Ishikawa (cell line): ENCODE measurements at regions not wholly inside any gene's neighbourhood (a gene's known extent, or its start where the extent isn't known, plus 50 kb on each side); places are given as distances from the start of the nearest gene placed in this dataset.

ENCODE experiments used
- CEBPB ChIP-seq: IDR thresholded peaks from 2 replicates; pipeline ENCODE4 v1.6.1; 2012
- CREB1 ChIP-seq: IDR thresholded peaks from 2 replicates; pipeline ENCODE4 v1.6.1; 2012; ENCODE audit warnings: low read depth
- EGR1 ChIP-seq: IDR thresholded peaks from 2 replicates; pipeline ENCODE4 v1.6.1; 2012
- EP300 ChIP-seq: IDR thresholded peaks from 2 replicates; pipeline ENCODE4 v1.6.1; 2012; ENCODE audit warnings: borderline replicate concordance
- FOXM1 ChIP-seq: IDR thresholded peaks from 2 replicates; pipeline ENCODE4 v1.6.1; 2012; ENCODE audit warnings: low read depth, borderline replicate concordance
- MAX ChIP-seq: IDR thresholded peaks from 2 replicates; pipeline ENCODE4 v1.6.1; 2012
- NFIC ChIP-seq: IDR thresholded peaks from 2 replicates; pipeline ENCODE4 v1.6.1; 2012
- RAD21 ChIP-seq: IDR thresholded peaks from 2 replicates; pipeline ENCODE4 v1.6.1; 2012; ENCODE audit warnings: low read depth
- TAF1 ChIP-seq: IDR thresholded peaks from 2 replicates; pipeline ENCODE4 v1.6.1; 2012; ENCODE audit warnings: low read depth, mild to moderate bottlenecking
- TCF12 ChIP-seq: IDR thresholded peaks from 2 replicates; pipeline ENCODE4 v1.6.1; 2012; ENCODE audit warnings: low read depth
- TEAD4 ChIP-seq: IDR thresholded peaks from 2 replicates; pipeline ENCODE4 v1.6.1; 2012
- USF1 ChIP-seq: IDR thresholded peaks from 2 replicates; pipeline ENCODE4 v1.6.1; 2012
- YY1 ChIP-seq: IDR thresholded peaks from 2 replicates; pipeline ENCODE4 v1.6.1; 2012; ENCODE audit warnings: low read depth
- ZBTB7A ChIP-seq: IDR thresholded peaks from 2 replicates; pipeline ENCODE4 v1.6.1; 2012; ENCODE audit warnings: low read depth
- TF ChIP-seq, protein P1 (sequence below): IDR thresholded peaks from 2 replicates; pipeline ENCODE4 v1.6.1; 2012; ENCODE audit warnings: low read depth, mild to moderate bottlenecking

GRCh38 chr4:129852434-129852833, 756.5 kb downstream of the C4orf33 start:
- TF ChIP-seq TAF1: no peak

DNA sequence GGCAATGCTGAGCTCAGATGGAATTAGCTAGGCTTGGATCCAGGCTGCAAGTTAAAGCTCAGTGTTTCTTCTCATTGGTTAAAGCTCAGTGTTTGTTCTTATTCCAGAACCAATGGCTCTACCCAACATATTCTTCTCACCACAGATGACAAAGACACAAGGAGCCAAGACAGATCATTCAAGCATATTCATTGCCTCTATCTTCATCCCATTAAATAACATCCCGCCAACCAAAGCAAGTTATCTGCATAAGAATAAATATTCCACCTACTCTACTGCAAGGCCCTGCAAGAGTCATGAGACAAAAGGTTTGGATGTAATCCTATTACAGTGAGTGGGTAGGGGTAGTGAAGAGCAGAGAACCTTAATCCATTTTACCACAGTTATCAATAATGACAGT, 766.5 kb downstream of the C4orf33 start:
- TF ChIP-seq TEAD4: no peak
- no peak for TF ChIP-seq CREB1
- no peak for TF ChIP-seq MAX

DNA sequence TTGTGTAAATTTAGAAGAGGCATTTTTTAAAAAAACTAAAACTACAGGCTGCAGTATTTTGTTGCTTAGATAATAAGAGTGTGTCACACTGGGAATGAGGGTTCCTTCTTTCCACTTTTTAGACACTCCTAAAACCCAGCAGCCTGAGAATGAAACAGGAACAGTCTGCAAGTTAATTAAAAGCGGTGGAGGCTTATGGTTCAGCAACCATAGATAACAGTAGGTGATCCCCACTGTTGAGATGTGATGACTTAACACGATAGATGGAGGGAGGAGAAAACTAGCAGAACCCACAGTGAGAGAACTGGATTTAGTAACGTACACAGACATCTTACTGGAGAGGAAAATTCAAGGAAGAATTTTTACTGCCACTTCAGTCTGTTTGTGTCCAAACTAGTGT, 767.3 kb downstream of the C4orf33 start:
- no peak for TF ChIP-seq TAF1
- no peak for TF ChIP-seq RAD21
- TF ChIP-seq YY1: no peak
- no peak for TF ChIP-seq FOXM1
- TF ChIP-seq EGR1: no peak
- TF ChIP-seq, protein P1, sequence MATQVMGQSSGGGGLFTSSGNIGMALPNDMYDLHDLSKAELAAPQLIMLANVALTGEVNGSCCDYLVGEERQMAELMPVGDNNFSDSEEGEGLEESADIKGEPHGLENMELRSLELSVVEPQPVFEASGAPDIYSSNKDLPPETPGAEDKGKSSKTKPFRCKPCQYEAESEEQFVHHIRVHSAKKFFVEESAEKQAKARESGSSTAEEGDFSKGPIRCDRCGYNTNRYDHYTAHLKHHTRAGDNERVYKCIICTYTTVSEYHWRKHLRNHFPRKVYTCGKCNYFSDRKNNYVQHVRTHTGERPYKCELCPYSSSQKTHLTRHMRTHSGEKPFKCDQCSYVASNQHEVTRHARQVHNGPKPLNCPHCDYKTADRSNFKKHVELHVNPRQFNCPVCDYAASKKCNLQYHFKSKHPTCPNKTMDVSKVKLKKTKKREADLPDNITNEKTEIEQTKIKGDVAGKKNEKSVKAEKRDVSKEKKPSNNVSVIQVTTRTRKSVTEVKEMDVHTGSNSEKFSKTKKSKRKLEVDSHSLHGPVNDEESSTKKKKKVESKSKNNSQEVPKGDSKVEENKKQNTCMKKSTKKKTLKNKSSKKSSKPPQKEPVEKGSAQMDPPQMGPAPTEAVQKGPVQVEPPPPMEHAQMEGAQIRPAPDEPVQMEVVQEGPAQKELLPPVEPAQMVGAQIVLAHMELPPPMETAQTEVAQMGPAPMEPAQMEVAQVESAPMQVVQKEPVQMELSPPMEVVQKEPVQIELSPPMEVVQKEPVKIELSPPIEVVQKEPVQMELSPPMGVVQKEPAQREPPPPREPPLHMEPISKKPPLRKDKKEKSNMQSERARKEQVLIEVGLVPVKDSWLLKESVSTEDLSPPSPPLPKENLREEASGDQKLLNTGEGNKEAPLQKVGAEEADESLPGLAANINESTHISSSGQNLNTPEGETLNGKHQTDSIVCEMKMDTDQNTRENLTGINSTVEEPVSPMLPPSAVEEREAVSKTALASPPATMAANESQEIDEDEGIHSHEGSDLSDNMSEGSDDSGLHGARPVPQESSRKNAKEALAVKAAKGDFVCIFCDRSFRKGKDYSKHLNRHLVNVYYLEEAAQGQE: no peak
- TF ChIP-seq ZBTB7A: no peak
- no peak for TF ChIP-seq EP300
- no peak for TF ChIP-seq USF1
- no peak for TF ChIP-seq MAX
- TF ChIP-seq CEBPB: no peak
- TF ChIP-seq NFIC: no peak
- no peak for TF ChIP-seq CREB1
- TF ChIP-seq TEAD4: no peak
- TF ChIP-seq TCF12: no peak

- no peak for TF ChIP-seq NFIC
- TF ChIP-seq CEBPB: no peak
- TF ChIP-seq TCF12: no peak
- no peak for TF ChIP-seq MAX
- TF ChIP-seq TAF1: no peak
- TF ChIP-seq EGR1: no peak
- no peak for TF ChIP-seq FOXM1
- no peak for TF ChIP-seq RAD21
- no peak for TF ChIP-seq ZBTB7A
- no peak for TF ChIP-seq USF1
- TF ChIP-seq, protein P1: no peak
- TF ChIP-seq EP300: no peak
- TF ChIP-seq YY1: no peak
- TF ChIP-seq CREB1: no peak
- TF ChIP-seq TEAD4: no peak
Observed at GRCh38 chr4:129883996-129884395, 788.0 kb downstream of the C4orf33 start.

DNA sequence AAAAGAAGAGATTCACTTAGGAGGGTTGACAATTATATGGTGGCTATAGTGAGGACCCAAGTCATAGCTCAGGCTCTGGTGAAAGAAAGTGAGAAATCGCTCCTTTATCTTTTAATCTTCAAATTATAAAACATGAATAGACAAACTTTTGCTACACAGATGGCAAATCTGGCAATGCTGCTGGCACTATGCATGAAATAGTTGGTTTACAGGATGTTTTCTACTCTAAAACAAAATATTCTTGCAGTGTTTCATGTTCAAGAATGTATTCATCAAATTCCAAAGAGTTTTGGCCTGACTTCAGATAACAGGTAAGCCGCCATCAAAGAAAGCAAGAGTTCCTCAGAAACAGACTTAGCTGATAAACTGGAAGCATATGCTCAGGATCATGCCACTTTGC, 801.2 kb downstream of the C4orf33 start:
- TF ChIP-seq MAX (no peak), ZBTB7A (no peak), EP300 (no peak), NFIC (no peak), FOXM1 (no peak), TEAD4 (no peak), CEBPB (no peak), TAF1 (no peak), RAD21 (no peak), EGR1 (no peak), CREB1 (no peak), USF1 (no peak), YY1 (no peak), TCF12 (no peak)
- TF ChIP-seq, protein P1: no peak
